ENCODE measurements at regions not wholly inside any gene's neighbourhood (a gene's known extent, or its start where the extent isn't known, plus 50 kb on each side); places are given as distances from the start of the nearest gene placed in this dataset.

- no peaks in the 10 kb centered on the region for H3K36me3 ChIP-seq (ENCODE audit: control insufficient read depth, insufficient read depth, low read length)
- H3K9me1 ChIP-seq (ENCODE audit: control insufficient read depth, insufficient read depth, low read length): no peaks in the 10 kb centered on the region
- FAIRE-seq: no peak
- no peaks in the 10 kb centered on the region for H3K4me1 ChIP-seq (replicated peaks in 1 of 2; ENCODE audit: control insufficient read depth in 2 of 2, insufficient read depth in 2 of 2, low read length in 2 of 2)
- in situ Hi-C loops (cut with MboI): no loop called here
- ATAC-seq: no peak
- TF ChIP-seq ELF4 (CRISPR knock-in tag; IDR thresholded peaks at IDR 0.05): no peak
- TF ChIP-seq FOXK1 (CRISPR knock-in tag; IDR thresholded peaks at IDR 0.05; ENCODE audit: borderline replicate concordance): no peak
- TF ChIP-seq SIRT6 (IDR thresholded peaks at IDR 0.05; ENCODE audit: low read depth, low read length): no peak
- DNase-seq (ENCODE audit: extremely low read depth in 1 of 4, low spot score in 3 of 4): no peak
- no peaks in the 10 kb centered on the region for H3K9me3 ChIP-seq (replicated peaks; ENCODE audit: control insufficient read depth, insufficient read depth, low read depth, low read length)
- H3K27ac ChIP-seq (ENCODE audit: extremely low read depth, low read depth, low read length): no peak overlapping the region
- H3K4me2 ChIP-seq (ENCODE audit: insufficient read depth, low read length): no peak overlapping the region
- no peaks in the 10 kb centered on the region for H3K79me2 ChIP-seq (ENCODE audit: control insufficient read depth, insufficient read depth, low read length)
- POLR2A ChIA-PET: no interaction called here
- CTCF ChIA-PET (ENCODE audit: low intra/inter-chr PET ratio): no interaction called here
- no peak overlapping the region for H3K9ac ChIP-seq (ENCODE audit: insufficient read depth in 1 of 2, low read depth in 2 of 2, low read length in 2 of 2)
- no peak overlapping the region for H2AFZ ChIP-seq (ENCODE audit: low read depth, low read length)
- no TSS peak for BruUV-seq (replicated peaks)
- no peaks in the 10 kb centered on the region for H3K27me3 ChIP-seq (ENCODE audit: control insufficient read depth in 2 of 2, insufficient read depth in 2 of 2, low read length in 2 of 2)
- no peak overlapping the region for H3K4me3 ChIP-seq
- WGBS (ENCODE audit: insufficient coverage, low coverage, missing lambda C conversion rate): 6% methylated on average over 2 of the region's 2 CpGs
- intact Hi-C loops (cut with micrococcal nuclease): no loop called here
- H4K20me1 ChIP-seq (replicated peaks; ENCODE audit: control insufficient read depth, insufficient read depth, low read length): no peaks in the 10 kb centered on the region
Measured at GRCh38 chr4:131427000-131427399, 1722.1 kb upstream of the PCDH10 start.

- in situ Hi-C loops (cut with MboI) (no loop called here), intact Hi-C loops (cut with micrococcal nuclease) (no loop called here)
- Histone ChIP-seq H3K9me3 (replicated peaks; ENCODE audit: control insufficient read depth, insufficient read depth, low read depth, low read length) (no peaks in the 10 kb centered on the region), H3K36me3 (ENCODE audit: control insufficient read depth, insufficient read depth, low read length) (no peaks in the 10 kb centered on the region), H3K4me3 (no peak overlapping the region), H3K4me2 (ENCODE audit: insufficient read depth, low read length) (no peak overlapping the region), H4K20me1 (replicated peaks; ENCODE audit: control insufficient read depth, insufficient read depth, low read length) (no peaks in the 10 kb centered on the region), H3K9ac (ENCODE audit: insufficient read depth in 1 of 2, low read depth in 2 of 2, low read length in 2 of 2) (no peak overlapping the region), H3K79me2 (ENCODE audit: control insufficient read depth, insufficient read depth, low read length) (no peaks in the 10 kb centered on the region), H3K4me1 (replicated peaks in 1 of 2; ENCODE audit: control insufficient read depth in 2 of 2, insufficient read depth in 2 of 2, low read length in 2 of 2) (no peaks in the 10 kb centered on the region), H3K27ac (ENCODE audit: extremely low read depth, low read depth, low read length) (no peak overlapping the region), H2AFZ (ENCODE audit: low read depth, low read length) (no peak overlapping the region), H3K27me3 (ENCODE audit: control insufficient read depth in 2 of 2, insufficient read depth in 2 of 2, low read length in 2 of 2) (no peaks in the 10 kb centered on the region), H3K9me1 (ENCODE audit: control insufficient read depth, insufficient read depth, low read length) (no peaks in the 10 kb centered on the region)
- TF ChIP-seq EP300 (IDR thresholded peaks at IDR 0.05; ENCODE audit: low read length): no peak
- TF ChIP-seq, protein P1, sequence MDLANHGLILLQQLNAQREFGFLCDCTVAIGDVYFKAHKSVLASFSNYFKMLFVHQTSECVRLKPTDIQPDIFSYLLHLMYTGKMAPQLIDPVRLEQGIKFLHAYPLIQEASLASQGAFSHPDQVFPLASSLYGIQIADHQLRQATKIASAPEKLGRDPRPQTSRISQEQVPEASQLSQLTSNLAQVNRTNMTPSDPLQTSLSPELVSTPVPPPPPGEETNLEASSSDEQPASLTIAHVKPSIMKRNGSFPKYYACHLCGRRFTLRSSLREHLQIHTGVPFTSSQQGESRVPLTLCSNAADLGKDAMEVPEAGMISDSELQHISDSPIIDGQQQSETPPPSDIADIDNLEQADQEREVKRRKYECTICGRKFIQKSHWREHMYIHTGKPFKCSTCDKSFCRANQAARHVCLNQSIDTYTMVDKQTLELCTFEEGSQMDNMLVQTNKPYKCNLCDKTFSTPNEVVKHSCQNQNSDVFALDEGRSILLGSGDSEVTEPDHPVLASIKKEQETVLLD (IDR thresholded peaks at IDR 0.05): no peak
- TF ChIP-seq, protein P2, sequence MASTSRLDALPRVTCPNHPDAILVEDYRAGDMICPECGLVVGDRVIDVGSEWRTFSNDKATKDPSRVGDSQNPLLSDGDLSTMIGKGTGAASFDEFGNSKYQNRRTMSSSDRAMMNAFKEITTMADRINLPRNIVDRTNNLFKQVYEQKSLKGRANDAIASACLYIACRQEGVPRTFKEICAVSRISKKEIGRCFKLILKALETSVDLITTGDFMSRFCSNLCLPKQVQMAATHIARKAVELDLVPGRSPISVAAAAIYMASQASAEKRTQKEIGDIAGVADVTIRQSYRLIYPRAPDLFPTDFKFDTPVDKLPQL (IDR thresholded peaks at IDR 0.05; ENCODE audit: extremely low read depth, insufficient read length): no peak
- no peak for TF ChIP-seq ZNF398 (CRISPR knock-in tag; IDR thresholded peaks at IDR 0.05)
- TF ChIP-seq SRSF9 (IDR thresholded peaks at IDR 0.05; ENCODE audit: borderline replicate concordance, low read depth, low read length): no peak
- no peak for TF ChIP-seq ZNF143 (CRISPR knock-in tag; IDR thresholded peaks at IDR 0.05)
- TF ChIP-seq SREBF2 (CRISPR knock-in tag; IDR thresholded peaks at IDR 0.05): no peak
- TF ChIP-seq PRPF4 (IDR thresholded peaks at IDR 0.05; ENCODE audit: insufficient read depth, low read depth, low read length, poor library complexity, severe bottlenecking): no peak
- no peak for TF ChIP-seq ZNF586 (CRISPR knock-in tag; conservative IDR thresholded peaks at IDR 0.05)
- DNase-seq (ENCODE audit: extremely low read depth in 1 of 4, low spot score in 3 of 4) (no peak), FAIRE-seq (no peak), ATAC-seq (no peak)
- CTCF ChIA-PET (ENCODE audit: low intra/inter-chr PET ratio): no interaction called here
- POLR2A ChIA-PET: no interaction called here
- no TSS peak for BruUV-seq (replicated peaks)
- 0% methylated on average over 3 of the region's 3 CpGs for WGBS (ENCODE audit: insufficient coverage, low coverage, missing lambda C conversion rate)
Measured at GRCh38 chr4:131430302-131430701, 1718.8 kb upstream of the PCDH10 start.
